ENCODE measurements at regions not wholly inside any gene's neighbourhood (a gene's known extent, or its start where the extent isn't known, plus 50 kb on each side); places are given as distances from the start of the nearest gene placed in this dataset.

- TF ChIP-seq, protein P1, sequence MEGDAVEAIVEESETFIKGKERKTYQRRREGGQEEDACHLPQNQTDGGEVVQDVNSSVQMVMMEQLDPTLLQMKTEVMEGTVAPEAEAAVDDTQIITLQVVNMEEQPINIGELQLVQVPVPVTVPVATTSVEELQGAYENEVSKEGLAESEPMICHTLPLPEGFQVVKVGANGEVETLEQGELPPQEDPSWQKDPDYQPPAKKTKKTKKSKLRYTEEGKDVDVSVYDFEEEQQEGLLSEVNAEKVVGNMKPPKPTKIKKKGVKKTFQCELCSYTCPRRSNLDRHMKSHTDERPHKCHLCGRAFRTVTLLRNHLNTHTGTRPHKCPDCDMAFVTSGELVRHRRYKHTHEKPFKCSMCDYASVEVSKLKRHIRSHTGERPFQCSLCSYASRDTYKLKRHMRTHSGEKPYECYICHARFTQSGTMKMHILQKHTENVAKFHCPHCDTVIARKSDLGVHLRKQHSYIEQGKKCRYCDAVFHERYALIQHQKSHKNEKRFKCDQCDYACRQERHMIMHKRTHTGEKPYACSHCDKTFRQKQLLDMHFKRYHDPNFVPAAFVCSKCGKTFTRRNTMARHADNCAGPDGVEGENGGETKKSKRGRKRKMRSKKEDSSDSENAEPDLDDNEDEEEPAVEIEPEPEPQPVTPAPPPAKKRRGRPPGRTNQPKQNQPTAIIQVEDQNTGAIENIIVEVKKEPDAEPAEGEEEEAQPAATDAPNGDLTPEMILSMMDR (conservative IDR thresholded peaks at IDR 0.05): no peak
Measured at GRCh38 chr5:29780401-29780800, 1413.1 kb upstream of the CDH6 start.

More at GRCh38 chr5:29780401-29780800, 1413.1 kb upstream of the CDH6 start:
- H3T11ph ChIP-seq (ENCODE audit: low read length): no peak overlapping the region
- H3K4me3 Mint-ChIP-seq: no peak overlapping the region
- DNase-seq: no peak
- no peaks in the 10 kb centered on the region for H3K23me2 ChIP-seq (ENCODE audit: insufficient read length, low read depth, low read length, poor library complexity, severe bottlenecking)
- H3K27ac ChIP-seq (ENCODE audit: insufficient read length, low read depth, low read length): no peak overlapping the region
- H3K14ac ChIP-seq (ENCODE audit: insufficient read depth, low read length): no peak overlapping the region
- no peaks in the 10 kb centered on the region for H3K4me1 Mint-ChIP-seq
- no peak overlapping the region for H3K23ac ChIP-seq (ENCODE audit: insufficient read length, low read depth, low read length)
- H4K5ac ChIP-seq (ENCODE audit: insufficient read length, low read depth, low read length): no peak overlapping the region
- H2BK15ac ChIP-seq (ENCODE audit: low read depth, low read length): no peak overlapping the region
- no peak overlapping the region for H2BK120ac ChIP-seq (ENCODE audit: low read depth, low read length, poor library complexity, severe bottlenecking)
- no peak overlapping the region for H3K9ac ChIP-seq (ENCODE audit: extremely low read depth, insufficient read length, low read length)
- H2BK12ac ChIP-seq (ENCODE audit: insufficient read length, low read depth, low read length): no peak overlapping the region
- H3K79me2 ChIP-seq (ENCODE audit: insufficient read depth, low read length): no peaks in the 10 kb centered on the region
- H4K20me1 ChIP-seq (ENCODE audit: control insufficient read depth, insufficient read depth, insufficient read length): no peaks in the 10 kb centered on the region
- H3K4ac ChIP-seq (ENCODE audit: low read depth, low read length): no peak overlapping the region
- H3K4me2 ChIP-seq (ENCODE audit: insufficient read depth, insufficient read length, low read length): no peak overlapping the region
- H2BK5ac ChIP-seq (ENCODE audit: insufficient read length, low read length): no peak overlapping the region
- no peak overlapping the region for H2AFZ ChIP-seq (ENCODE audit: low read length)
- no peaks in the 10 kb centered on the region for H3K9me3 Mint-ChIP-seq
- H3K9me3 ChIP-seq (ENCODE audit: control insufficient read depth, low read depth, low read length): no peaks in the 10 kb centered on the region
- H3K27me3 ChIP-seq (ENCODE audit: insufficient read depth, low read length): no peaks in the 10 kb centered on the region
- no peak overlapping the region for H4K8ac ChIP-seq (replicated peaks; ENCODE audit: insufficient read length, low read depth, low read length)
- H3K36me3 Mint-ChIP-seq (ENCODE audit: insufficient read depth in 1 of 3, low read depth in 3 of 3): no peaks in the 10 kb centered on the region
- H3K27ac Mint-ChIP-seq: no peak overlapping the region
- H3K79me1 ChIP-seq (ENCODE audit: insufficient read depth, low read depth, low read length, poor library complexity, severe bottlenecking): no peaks in the 10 kb centered on the region
- H3K27me3 Mint-ChIP-seq (ENCODE audit: low read depth): no peaks in the 10 kb centered on the region
- no peak overlapping the region for H4K91ac ChIP-seq (ENCODE audit: insufficient read length, low read depth, low read length)
- H2BK20ac ChIP-seq (ENCODE audit: low read depth, low read length, poor library complexity, severe bottlenecking): no peak overlapping the region
- H2AK5ac ChIP-seq (ENCODE audit: insufficient read length, low read length): no peak overlapping the region
- WGBS (ENCODE audit: extremely low coverage, insufficient read length, low lambda C conversion rate): no CpG with 5 or more reads among the region's 4 CpGs
- H3K56ac ChIP-seq (ENCODE audit: insufficient read length, low read depth, low read length): no peak overlapping the region
- H3K18ac ChIP-seq (ENCODE audit: insufficient read length, low read depth, low read length): no peak overlapping the region
- no peaks in the 10 kb centered on the region for H3K4me1 ChIP-seq (ENCODE audit: insufficient read depth, low read length)

All from H9 (cell line).